ENCODE measurements at regions not wholly inside any gene's neighbourhood (a gene's known extent, or its start where the extent isn't known, plus 50 kb on each side); places are given as distances from the start of the nearest gene placed in this dataset.

GRCh38 chr18:64806232-64806631, 657.3 kb upstream of the LINC00305 start:
- no peak for DNase-seq (ENCODE audit: low spot score)
- no peak overlapping the region for H3K27ac Mint-ChIP-seq (ENCODE audit: unreplicated experiment)
- H3K36me3 Mint-ChIP-seq (ENCODE audit: low read depth, unreplicated experiment), result no peaks in the 10 kb centered on the region
- H3K4me3 Mint-ChIP-seq (ENCODE audit: unreplicated experiment), result no peak overlapping the region
- TF ChIP-seq, protein P1, sequence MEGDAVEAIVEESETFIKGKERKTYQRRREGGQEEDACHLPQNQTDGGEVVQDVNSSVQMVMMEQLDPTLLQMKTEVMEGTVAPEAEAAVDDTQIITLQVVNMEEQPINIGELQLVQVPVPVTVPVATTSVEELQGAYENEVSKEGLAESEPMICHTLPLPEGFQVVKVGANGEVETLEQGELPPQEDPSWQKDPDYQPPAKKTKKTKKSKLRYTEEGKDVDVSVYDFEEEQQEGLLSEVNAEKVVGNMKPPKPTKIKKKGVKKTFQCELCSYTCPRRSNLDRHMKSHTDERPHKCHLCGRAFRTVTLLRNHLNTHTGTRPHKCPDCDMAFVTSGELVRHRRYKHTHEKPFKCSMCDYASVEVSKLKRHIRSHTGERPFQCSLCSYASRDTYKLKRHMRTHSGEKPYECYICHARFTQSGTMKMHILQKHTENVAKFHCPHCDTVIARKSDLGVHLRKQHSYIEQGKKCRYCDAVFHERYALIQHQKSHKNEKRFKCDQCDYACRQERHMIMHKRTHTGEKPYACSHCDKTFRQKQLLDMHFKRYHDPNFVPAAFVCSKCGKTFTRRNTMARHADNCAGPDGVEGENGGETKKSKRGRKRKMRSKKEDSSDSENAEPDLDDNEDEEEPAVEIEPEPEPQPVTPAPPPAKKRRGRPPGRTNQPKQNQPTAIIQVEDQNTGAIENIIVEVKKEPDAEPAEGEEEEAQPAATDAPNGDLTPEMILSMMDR (IDR thresholded peaks at IDR 0.05; ENCODE audit: unreplicated experiment), result no peak
- H3K4me1 Mint-ChIP-seq (ENCODE audit: unreplicated experiment), result no peaks in the 10 kb centered on the region
- no peaks in the 10 kb centered on the region for H3K27me3 Mint-ChIP-seq (ENCODE audit: unreplicated experiment)
- H3K9me3 Mint-ChIP-seq (ENCODE audit: unreplicated experiment), result no peaks in the 10 kb centered on the region

- Mint-ChIP-seq H3K4me3 (ENCODE audit: unreplicated experiment) (no peak overlapping the region), H3K9me3 (ENCODE audit: unreplicated experiment) (no peaks in the 10 kb centered on the region), H3K27me3 (ENCODE audit: unreplicated experiment) (no peaks in the 10 kb centered on the region), H3K36me3 (ENCODE audit: low read depth, unreplicated experiment) (no peaks in the 10 kb centered on the region), H3K27ac (ENCODE audit: unreplicated experiment) (no peak overlapping the region), H3K4me1 (ENCODE audit: unreplicated experiment) (no peaks in the 10 kb centered on the region)
- TF ChIP-seq, protein P1 (IDR thresholded peaks at IDR 0.05; ENCODE audit: unreplicated experiment), result no peak
- no peak for DNase-seq (ENCODE audit: low spot score)
Measured at GRCh38 chr18:64803471-64803870, 654.6 kb upstream of the LINC00305 start.

DNA sequence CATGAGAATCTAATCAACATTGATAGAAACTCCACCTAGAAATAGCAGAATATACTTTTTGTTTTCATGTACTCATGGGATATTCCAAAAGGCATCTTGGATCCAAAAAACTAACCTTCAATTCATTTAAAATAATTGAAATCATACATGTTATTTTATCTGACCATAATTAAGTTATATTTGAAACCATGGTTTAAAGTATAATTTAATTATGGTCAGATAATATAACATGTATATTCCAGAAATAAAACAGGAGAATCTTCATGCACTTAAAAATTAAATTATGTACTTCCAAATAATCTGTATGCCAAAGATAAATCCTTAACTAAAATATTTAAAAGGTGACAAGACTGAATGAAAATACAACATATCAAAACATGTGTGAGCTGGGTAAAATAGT, 651.3 kb upstream of the LINC00305 start:
- no peaks in the 10 kb centered on the region for H3K9me3 Mint-ChIP-seq (ENCODE audit: unreplicated experiment)
- TF ChIP-seq, protein P1 (IDR thresholded peaks at IDR 0.05; ENCODE audit: unreplicated experiment), result no peak
- no peak for DNase-seq (ENCODE audit: low spot score)

GRCh38 chr18:64799376-64799775, 650.5 kb upstream of the LINC00305 start:
- H3K36me3 Mint-ChIP-seq (ENCODE audit: low read depth, unreplicated experiment), result no peaks in the 10 kb centered on the region
- H3K27ac Mint-ChIP-seq (ENCODE audit: unreplicated experiment), result no peak overlapping the region
- DNase-seq (ENCODE audit: low spot score), result no peak
- TF ChIP-seq, protein P1 (IDR thresholded peaks at IDR 0.05; ENCODE audit: unreplicated experiment), result no peak
- no peak overlapping the region for H3K4me3 Mint-ChIP-seq (ENCODE audit: unreplicated experiment)
- no peaks in the 10 kb centered on the region for H3K27me3 Mint-ChIP-seq (ENCODE audit: unreplicated experiment)
- H3K4me1 Mint-ChIP-seq (ENCODE audit: unreplicated experiment), result no peaks in the 10 kb centered on the region
- no peaks in the 10 kb centered on the region for H3K9me3 Mint-ChIP-seq (ENCODE audit: unreplicated experiment)

More for the DNA sequence above, 651.3 kb upstream of the LINC00305 start:
- Mint-ChIP-seq H3K4me1 (ENCODE audit: unreplicated experiment) (no peaks in the 10 kb centered on the region), H3K27me3 (ENCODE audit: unreplicated experiment) (no peaks in the 10 kb centered on the region), H3K4me3 (ENCODE audit: unreplicated experiment) (no peak overlapping the region), H3K36me3 (ENCODE audit: low read depth, unreplicated experiment) (no peaks in the 10 kb centered on the region), H3K27ac (ENCODE audit: unreplicated experiment) (no peak overlapping the region)

DNA sequence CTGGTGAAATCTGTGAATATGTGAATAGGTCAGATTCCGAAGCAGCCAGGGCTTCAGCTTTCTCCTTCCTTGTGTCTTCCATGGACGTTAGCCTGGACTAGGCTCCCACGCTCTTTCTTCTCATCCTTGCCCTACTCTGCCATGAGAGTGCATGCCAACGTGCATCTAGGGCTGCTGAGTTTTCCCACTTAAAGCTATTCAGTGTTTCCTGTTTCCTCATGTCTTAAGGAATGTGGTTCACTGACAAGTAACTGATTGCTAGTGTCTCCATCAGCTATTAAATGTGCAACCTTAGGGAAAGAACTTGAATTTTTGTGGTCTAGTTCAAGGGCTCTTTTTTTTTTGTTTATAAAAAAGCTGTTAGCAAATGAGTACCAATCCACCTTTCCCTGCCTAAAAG, 642.3 kb upstream of the LINC00305 start:
- Mint-ChIP-seq H3K27ac (ENCODE audit: unreplicated experiment) (no peak overlapping the region), H3K27me3 (ENCODE audit: unreplicated experiment) (no peaks in the 10 kb centered on the region), H3K36me3 (ENCODE audit: low read depth, unreplicated experiment) (no peaks in the 10 kb centered on the region), H3K4me3 (ENCODE audit: unreplicated experiment) (no peak overlapping the region), H3K9me3 (ENCODE audit: unreplicated experiment) (no peaks in the 10 kb centered on the region), H3K4me1 (ENCODE audit: unreplicated experiment) (no peaks in the 10 kb centered on the region)
- TF ChIP-seq, protein P1 (IDR thresholded peaks at IDR 0.05; ENCODE audit: unreplicated experiment), result no peak
- no peak for DNase-seq (ENCODE audit: low spot score)

Measured in endothelial cell (in vitro differentiated cells).